ENCODE measurements at regions not wholly inside any gene's neighbourhood (a gene's known extent, or its start where the extent isn't known, plus 50 kb on each side); places are given as distances from the start of the nearest gene placed in this dataset.

DNA sequence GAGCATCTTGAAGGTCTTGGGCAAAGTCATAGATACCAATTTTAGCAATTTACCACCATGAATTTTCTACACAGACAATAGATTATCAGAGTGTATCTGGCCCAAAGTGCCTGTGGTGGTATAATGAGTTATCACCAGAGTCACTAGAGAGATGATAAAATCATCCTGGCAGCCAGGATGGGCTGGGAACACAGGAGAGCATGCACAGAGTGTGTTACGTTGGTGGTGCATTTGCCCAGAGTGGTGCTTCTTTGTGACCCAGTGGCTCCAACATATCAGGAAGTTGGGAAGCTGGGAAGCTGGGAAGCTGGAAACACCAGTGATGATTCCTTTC, 236.7 kb upstream of the PROX1 start:
- TF ChIP-seq, protein P1, sequence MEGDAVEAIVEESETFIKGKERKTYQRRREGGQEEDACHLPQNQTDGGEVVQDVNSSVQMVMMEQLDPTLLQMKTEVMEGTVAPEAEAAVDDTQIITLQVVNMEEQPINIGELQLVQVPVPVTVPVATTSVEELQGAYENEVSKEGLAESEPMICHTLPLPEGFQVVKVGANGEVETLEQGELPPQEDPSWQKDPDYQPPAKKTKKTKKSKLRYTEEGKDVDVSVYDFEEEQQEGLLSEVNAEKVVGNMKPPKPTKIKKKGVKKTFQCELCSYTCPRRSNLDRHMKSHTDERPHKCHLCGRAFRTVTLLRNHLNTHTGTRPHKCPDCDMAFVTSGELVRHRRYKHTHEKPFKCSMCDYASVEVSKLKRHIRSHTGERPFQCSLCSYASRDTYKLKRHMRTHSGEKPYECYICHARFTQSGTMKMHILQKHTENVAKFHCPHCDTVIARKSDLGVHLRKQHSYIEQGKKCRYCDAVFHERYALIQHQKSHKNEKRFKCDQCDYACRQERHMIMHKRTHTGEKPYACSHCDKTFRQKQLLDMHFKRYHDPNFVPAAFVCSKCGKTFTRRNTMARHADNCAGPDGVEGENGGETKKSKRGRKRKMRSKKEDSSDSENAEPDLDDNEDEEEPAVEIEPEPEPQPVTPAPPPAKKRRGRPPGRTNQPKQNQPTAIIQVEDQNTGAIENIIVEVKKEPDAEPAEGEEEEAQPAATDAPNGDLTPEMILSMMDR (IDR thresholded peaks at IDR 0.05; ENCODE audit: low read length) = no peak
- TF ChIP-seq EZH2 (optimal IDR thresholded peaks at IDR 0.05; ENCODE audit: low read depth, low read length) = no peak
- TF ChIP-seq EZH2phosphoT487 (IDR thresholded peaks at IDR 0.05; ENCODE audit: low read length) = no peak
- DNase-seq = no peak

DNA sequence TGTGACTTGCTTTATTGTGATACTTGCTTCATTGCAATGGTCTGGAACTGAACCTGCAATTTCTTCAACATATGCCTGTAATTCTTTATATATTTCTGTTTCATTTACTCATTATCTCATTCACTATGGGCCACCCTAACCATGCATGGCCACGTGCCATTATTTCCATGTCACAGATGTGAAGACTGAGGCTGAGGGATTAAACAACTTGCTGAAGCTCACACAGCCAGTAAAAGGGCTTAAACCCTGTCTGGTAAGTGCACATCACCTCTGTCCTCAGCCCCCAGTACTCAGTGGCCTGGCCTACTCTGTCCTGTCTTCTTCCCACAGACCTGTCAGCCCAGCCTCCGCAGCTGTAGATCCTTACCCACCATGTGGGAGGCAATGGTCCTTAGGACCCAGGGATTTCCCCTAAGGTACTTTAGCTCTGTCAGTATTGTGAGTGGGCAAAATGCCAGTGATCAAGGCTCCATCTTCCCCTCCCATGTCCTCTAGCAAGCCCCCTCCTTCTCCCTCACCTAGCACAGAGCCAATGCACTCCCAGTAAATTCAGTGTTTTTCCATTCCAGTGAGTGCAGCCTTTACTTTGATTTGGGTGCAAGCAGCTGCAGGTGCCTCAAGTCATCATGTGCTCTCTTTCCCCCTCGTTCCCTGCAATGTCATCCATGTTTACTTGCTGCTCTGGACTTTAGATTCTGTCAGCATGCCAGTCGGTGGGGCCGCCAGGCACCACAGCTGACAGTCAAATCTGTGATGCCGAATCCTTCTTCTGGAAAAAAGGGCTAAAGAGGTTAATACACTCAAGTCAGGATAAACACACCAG, 228.2 kb upstream of the PROX1 start:
- Histone ChIP-seq H3K79me2 (ENCODE audit: low read length) (no peaks in the 10 kb centered on the region), H3K27me3 (replicated peaks; ENCODE audit: insufficient read depth, low read length) (no peaks in the 10 kb centered on the region), H3K9ac (ENCODE audit: low read length) (no peak overlapping the region), H3F3A (ENCODE audit: insufficient read depth, low read length) (no peaks in the 10 kb centered on the region), H4K20me1 (ENCODE audit: insufficient read depth, low read length) (no peaks in the 10 kb centered on the region), H3K4me3 (ENCODE audit: low read length) (no peak overlapping the region), H3K27ac (ENCODE audit: low read length) (no peak overlapping the region), H3K36me3 (replicated peaks; ENCODE audit: insufficient read depth, low read length) (no peaks in the 10 kb centered on the region), H3K4me1 (ENCODE audit: low read length) (no peaks in the 10 kb centered on the region), H2AFZ (ENCODE audit: low read length) (no peak overlapping the region), H3K9me2 (replicated peaks; ENCODE audit: insufficient read depth, low read length) (no peaks in the 10 kb centered on the region), H3K9me3 (replicated peaks; ENCODE audit: insufficient read depth, low read length) (no peaks in the 10 kb centered on the region), H3K4me2 (ENCODE audit: low read depth, low read length) (no peak overlapping the region)
- TF ChIP-seq EZH2 (optimal IDR thresholded peaks at IDR 0.05; ENCODE audit: low read depth, low read length) (no peak), EZH2phosphoT487 (IDR thresholded peaks at IDR 0.05; ENCODE audit: low read length) (no peak)
- TF ChIP-seq, protein P1 (IDR thresholded peaks at IDR 0.05; ENCODE audit: low read length) = no peak
- DNase-seq = no peak

More for the DNA sequence above, 236.7 kb upstream of the PROX1 start:
- Histone ChIP-seq H3K36me3 (replicated peaks; ENCODE audit: insufficient read depth, low read length) (no peaks in the 10 kb centered on the region), H3K79me2 (ENCODE audit: low read length) (no peaks in the 10 kb centered on the region), H4K20me1 (ENCODE audit: insufficient read depth, low read length) (no peaks in the 10 kb centered on the region), H3K9me2 (replicated peaks; ENCODE audit: insufficient read depth, low read length) (no peaks in the 10 kb centered on the region), H3F3A (ENCODE audit: insufficient read depth, low read length) (no peaks in the 10 kb centered on the region), H3K4me1 (ENCODE audit: low read length) (no peaks in the 10 kb centered on the region), H2AFZ (ENCODE audit: low read length) (no peak overlapping the region), H3K27ac (ENCODE audit: low read length) (no peak overlapping the region), H3K9me3 (replicated peaks; ENCODE audit: insufficient read depth, low read length) (no peaks in the 10 kb centered on the region), H3K4me2 (ENCODE audit: low read depth, low read length) (no peak overlapping the region), H3K9ac (ENCODE audit: low read length) (no peak overlapping the region), H3K4me3 (ENCODE audit: low read length) (no peak overlapping the region), H3K27me3 (replicated peaks; ENCODE audit: insufficient read depth, low read length) (no peaks in the 10 kb centered on the region)

DNA sequence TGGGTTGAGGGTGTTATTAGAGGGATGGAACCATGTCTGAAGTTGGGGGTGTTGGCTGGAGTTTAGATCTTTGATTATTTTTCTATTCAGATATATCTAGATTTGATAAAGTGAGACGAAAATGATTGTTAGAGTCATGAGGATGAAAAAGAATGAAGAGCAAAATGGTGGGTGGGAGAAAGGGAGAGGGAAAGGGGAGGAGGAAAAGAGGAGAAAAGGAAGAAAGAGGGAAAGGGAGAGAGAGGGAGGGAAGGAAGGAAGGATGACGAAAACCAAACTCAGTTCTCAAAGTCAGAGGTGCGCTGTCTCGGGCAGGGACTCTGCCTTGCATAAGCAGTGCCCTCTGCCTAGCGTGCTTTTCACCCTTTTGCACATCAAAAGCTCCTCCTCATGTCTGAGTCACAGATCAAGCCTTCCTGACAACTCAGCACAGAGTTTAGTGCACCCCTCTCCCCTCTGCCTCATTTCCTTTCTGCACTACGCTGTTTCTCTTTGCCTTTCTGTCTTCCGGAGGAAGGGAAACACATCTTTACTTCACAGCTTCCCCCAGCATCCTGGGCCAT, 225.8 kb upstream of the PROX1 start:
- no peak overlapping the region for H2AFZ ChIP-seq (ENCODE audit: low read length)

More for the DNA sequence above, 225.8 kb upstream of the PROX1 start:
- Histone ChIP-seq H3K9me2 (replicated peaks; ENCODE audit: insufficient read depth, low read length) (no peaks in the 10 kb centered on the region), H3K9ac (ENCODE audit: low read length) (no peak overlapping the region), H3K27me3 (replicated peaks; ENCODE audit: insufficient read depth, low read length) (no peaks in the 10 kb centered on the region), H3K4me3 (ENCODE audit: low read length) (no peak overlapping the region), H3K4me2 (ENCODE audit: low read depth, low read length) (no peak overlapping the region), H3K9me3 (replicated peaks; ENCODE audit: insufficient read depth, low read length) (no peaks in the 10 kb centered on the region), H3K27ac (ENCODE audit: low read length) (no peak overlapping the region), H3K79me2 (ENCODE audit: low read length) (no peaks in the 10 kb centered on the region), H4K20me1 (ENCODE audit: insufficient read depth, low read length) (no peaks in the 10 kb centered on the region), H3K4me1 (ENCODE audit: low read length) (no peaks in the 10 kb centered on the region), H3K36me3 (replicated peaks; ENCODE audit: insufficient read depth, low read length) (no peaks in the 10 kb centered on the region), H3F3A (ENCODE audit: insufficient read depth, low read length) (no peaks in the 10 kb centered on the region)
- no peak for DNase-seq
- TF ChIP-seq EZH2 (optimal IDR thresholded peaks at IDR 0.05; ENCODE audit: low read depth, low read length) (no peak), EZH2phosphoT487 (IDR thresholded peaks at IDR 0.05; ENCODE audit: low read length) (no peak)
- TF ChIP-seq, protein P1 (IDR thresholded peaks at IDR 0.05; ENCODE audit: low read length) = no peak

All from MM.1S (cell line).